Pancreas (tissue), 10 donors: ENCODE measurements at regions not wholly inside any gene's neighbourhood (a gene's known extent, or its start where the extent isn't known, plus 50 kb on each side); places are given as distances from the start of the nearest gene placed in this dataset.

Experiments
- ATAC-seq, 4 donors: fragments of 200-7000 bp; cut with Tn5 transposase; one replicate each; pipeline versions ENCODE4 v1.8.0 to v1.9.1; 2020; ENCODE audit warnings: mild to moderate bottlenecking in 4 of 4, moderate library complexity in 4 of 4
- DNase-seq, 6 donors: peaks; one replicate each; pipeline ENCODE4 v3.0.0-alpha.2; 2020
- FAIRE-seq: peaks from 2 replicates; lab custom pipeline; 2012; peaks lifted over from hg19 to GRCh38; lab: Jason Lieb, UNC
- H3K27ac ChIP-seq, 4 donors: fragments of 200-600 bp; sonication (generic); 1 replicate in 3 of 4; 2 replicates in 1 of 4; pipeline versions ENCODE4 v1.5.0 to v1.8.0; 2020
- H3K27me3 ChIP-seq, 4 donors: fragments of 200-600 bp; one replicate each; pipeline ENCODE4 v1.8.0; 2021
- H3K36me3 ChIP-seq, 3 donors: fragments of 200-600 bp; sonication (generic) in 1 of 3; one replicate each; pipeline versions ENCODE4 v1.5.0 to v1.8.0; 2020 to 2021
- H3K4me1 ChIP-seq, 3 donors: fragments of 200-600 bp; one replicate each; pipeline ENCODE4 v1.8.0; 2021
- H3K4me3 ChIP-seq, 4 donors: fragments of 200-600 bp; sonication (generic) in 2 of 4; one replicate each; pipeline versions ENCODE4 v1.5.0 to v1.8.0; 2020 to 2021
- H3K9me3 ChIP-seq, 4 donors: fragments of 200-600 bp; one replicate each; pipeline ENCODE4 v1.8.0; 2021
- WGBS, 2 donors: extraction: QIAGEN DNeasy Blood & Tissue Kit; methylation state at CpG; one replicate each; pipeline ENCODE4 v1.1.7; 2013; 5-methylcytosine and 5-hydroxymethylcytosine counted together
- intact Hi-C, 3 donors: fragments of 100-400 bp; cut with DNase I; formaldehyde crosslinking; loops; one replicate each; pipeline versions ENCODE4 v1.11.1 to v1.14.2; 2022
- TF ChIP-seq, protein P1 (sequence below), 4 donors: fragments of 200-600 bp; sonication (generic) in 3 of 4; IDR thresholded peaks; one replicate each; pipeline versions ENCODE4 v1.5.0 to v1.8.0; 2021; ENCODE audit warnings: antibody characterized with exemption in 4 of 4
- donor health status: healthy with polysubstance abuse.
- donor health status: DM: no; HTN: no; CAD: no; lungs with moderate emphysema.
- donor health status: DM: no; HTN: no; CAD: no.
- donor health status: control.
- donor health status: control.
- donor health status: Bipolar disorder and iron deficiency.
- donor health status: DM: yes; HTN: yes; CAD: no.
- donor health status: DM: no; HTN: no; CAD: no.
- donor health status: DM: no; HTN: no; CAD: no.
- donor health status: DM: yes; HTN: yes; CAD: no.

DNA sequence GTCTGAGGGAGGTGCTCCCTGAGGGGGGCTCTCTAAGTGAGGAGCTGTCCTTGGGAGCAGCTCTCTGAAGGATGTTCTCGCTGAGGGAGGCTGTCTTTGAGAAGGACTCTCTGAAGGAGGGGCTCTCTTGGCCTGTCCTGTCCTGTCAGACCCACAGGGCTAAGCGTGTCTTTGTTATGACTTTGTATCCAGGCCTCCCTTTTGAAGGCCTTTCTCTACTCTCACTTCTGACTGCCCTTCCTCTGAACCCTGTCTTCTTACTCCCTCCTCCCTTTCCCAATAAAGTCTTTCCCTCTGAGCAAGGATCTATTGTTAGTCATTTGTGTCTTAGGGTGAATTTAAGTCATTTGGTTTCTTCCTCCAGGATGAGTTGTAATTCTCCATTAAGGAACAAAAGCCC lies 330.1 kb upstream of the PLET1 start:
- H3K27me3 ChIP-seq, result no peaks in the 10 kb centered on the region
- no peak for DNase-seq
- no peak for FAIRE-seq
- intact Hi-C loops, result loop anchor here in 1 of 3 donors (10.0 kb wide), 1 partner anchor 694 kb away; no protein-coding TSS in a partner anchor
- H3K4me3 ChIP-seq, result no peak overlapping the region
- TF ChIP-seq, protein P1, sequence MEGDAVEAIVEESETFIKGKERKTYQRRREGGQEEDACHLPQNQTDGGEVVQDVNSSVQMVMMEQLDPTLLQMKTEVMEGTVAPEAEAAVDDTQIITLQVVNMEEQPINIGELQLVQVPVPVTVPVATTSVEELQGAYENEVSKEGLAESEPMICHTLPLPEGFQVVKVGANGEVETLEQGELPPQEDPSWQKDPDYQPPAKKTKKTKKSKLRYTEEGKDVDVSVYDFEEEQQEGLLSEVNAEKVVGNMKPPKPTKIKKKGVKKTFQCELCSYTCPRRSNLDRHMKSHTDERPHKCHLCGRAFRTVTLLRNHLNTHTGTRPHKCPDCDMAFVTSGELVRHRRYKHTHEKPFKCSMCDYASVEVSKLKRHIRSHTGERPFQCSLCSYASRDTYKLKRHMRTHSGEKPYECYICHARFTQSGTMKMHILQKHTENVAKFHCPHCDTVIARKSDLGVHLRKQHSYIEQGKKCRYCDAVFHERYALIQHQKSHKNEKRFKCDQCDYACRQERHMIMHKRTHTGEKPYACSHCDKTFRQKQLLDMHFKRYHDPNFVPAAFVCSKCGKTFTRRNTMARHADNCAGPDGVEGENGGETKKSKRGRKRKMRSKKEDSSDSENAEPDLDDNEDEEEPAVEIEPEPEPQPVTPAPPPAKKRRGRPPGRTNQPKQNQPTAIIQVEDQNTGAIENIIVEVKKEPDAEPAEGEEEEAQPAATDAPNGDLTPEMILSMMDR (IDR thresholded peaks at IDR 0.05), result no peak
- H3K4me1 ChIP-seq, result no peaks in the 10 kb centered on the region
- H3K9me3 ChIP-seq, result no peaks in the 10 kb centered on the region
- WGBS, 2 donors, result 65 to 69% methylated on average over 2 of the region's 2 CpGs
- no peak for ATAC-seq
- no peaks in the 10 kb centered on the region for H3K36me3 ChIP-seq
- H3K27ac ChIP-seq, result no peak overlapping the region

DNA sequence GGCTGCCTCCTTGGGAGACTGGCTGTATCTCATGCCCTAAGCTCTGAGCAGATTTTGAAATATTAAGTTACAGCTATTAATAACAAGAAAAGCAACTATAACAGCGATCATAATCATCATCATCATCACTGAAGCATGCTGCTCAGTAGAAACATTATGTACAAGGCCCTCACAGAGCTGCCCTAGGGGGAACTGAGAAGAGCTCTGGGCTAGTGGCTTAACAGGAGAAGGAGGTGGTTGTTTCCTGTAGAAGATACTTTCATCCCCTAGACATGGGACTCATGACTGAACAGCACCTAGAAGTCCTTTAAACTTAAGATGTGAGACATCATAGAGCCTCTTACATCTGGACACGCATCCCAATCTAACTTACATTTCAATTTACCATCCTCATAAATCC lies 332.8 kb upstream of the PLET1 start:
- intact Hi-C loops, result loop anchor here in 1 of 3 donors (10.0 kb wide), 1 partner anchor 691 kb away; no protein-coding TSS in a partner anchor
- DNase-seq (no peak), FAIRE-seq (no peak), ATAC-seq (no peak)
- no peaks in the 10 kb centered on the region for H3K36me3 ChIP-seq
- WGBS, 2 donors, result 81 to 84% methylated on average over 2 of the region's 2 CpGs
- no peaks in the 10 kb centered on the region for H3K27me3 ChIP-seq
- H3K4me3 ChIP-seq, result no peak overlapping the region
- H3K4me1 ChIP-seq, result no peaks in the 10 kb centered on the region
- TF ChIP-seq, protein P1 (IDR thresholded peaks at IDR 0.05), result no peak
- no peak overlapping the region for H3K27ac ChIP-seq
- no peaks in the 10 kb centered on the region for H3K9me3 ChIP-seq

DNA sequence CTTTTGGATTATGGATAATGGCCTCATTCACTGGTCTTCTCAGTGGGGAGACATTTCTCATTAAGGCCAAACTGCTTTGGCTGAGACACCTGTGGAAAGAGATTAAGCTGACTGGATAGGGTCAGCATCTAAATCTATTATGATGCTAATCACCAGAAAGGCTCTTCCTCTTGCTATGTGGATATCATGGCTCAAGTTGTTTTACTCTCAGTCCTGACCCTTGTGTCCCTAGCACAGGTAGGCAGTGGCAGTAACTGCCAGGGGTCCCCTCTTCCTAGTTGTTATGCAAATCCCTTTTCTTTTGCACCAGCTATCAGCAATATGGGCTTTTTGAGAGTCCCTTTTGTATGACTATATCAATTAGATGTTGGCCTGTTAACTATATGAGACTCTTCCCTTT lies 335.7 kb upstream of the PLET1 start:
- H3K27me3 ChIP-seq, result no peaks in the 10 kb centered on the region
- TF ChIP-seq, protein P1 (IDR thresholded peaks at IDR 0.05), result no peak
- H3K27ac ChIP-seq, result no peak overlapping the region
- intact Hi-C loops, result loop anchor here in 1 of 3 donors (10.0 kb wide), 1 partner anchor 688 kb away; no protein-coding TSS in a partner anchor
- no peaks in the 10 kb centered on the region for H3K9me3 ChIP-seq
- FAIRE-seq (no peak), DNase-seq (no peak), ATAC-seq (no peak)
- no peaks in the 10 kb centered on the region for H3K36me3 ChIP-seq
- H3K4me3 ChIP-seq, result no peak overlapping the region
- H3K4me1 ChIP-seq, result no peaks in the 10 kb centered on the region

DNA sequence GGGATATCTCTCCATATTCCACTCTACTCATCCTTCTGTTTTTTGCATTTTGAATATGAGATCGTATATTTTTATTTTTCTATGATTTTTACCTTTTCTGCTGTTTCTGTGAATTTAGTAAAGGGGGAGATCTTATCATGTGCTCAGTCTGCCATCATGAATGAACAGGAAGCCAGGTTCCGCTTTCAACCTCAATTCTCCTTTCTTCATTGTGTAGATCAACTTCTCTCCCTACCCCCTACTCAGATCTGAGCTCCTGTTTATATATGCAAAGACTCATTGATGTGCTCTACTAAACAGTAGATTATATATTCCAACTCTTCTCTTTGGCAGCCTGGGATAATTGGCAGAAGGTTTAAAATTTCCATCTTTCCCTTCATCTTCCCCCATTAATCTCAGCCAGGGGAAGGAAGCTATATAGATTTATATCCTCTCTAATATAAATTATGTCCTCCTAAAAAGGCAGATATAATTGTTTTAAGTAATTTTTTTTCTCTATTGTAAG lies 336.7 kb upstream of the PLET1 start:
- TF ChIP-seq, protein P1 (IDR thresholded peaks at IDR 0.05), result no peak
- 84 to 91% methylated on average over 2 of the region's 2 CpGs for WGBS, 2 donors
- ATAC-seq, result no peak
- Histone ChIP-seq H3K36me3 (no peaks in the 10 kb centered on the region), H3K9me3 (no peaks in the 10 kb centered on the region), H3K27ac (no peak overlapping the region), H3K4me3 (no peak overlapping the region), H3K4me1 (no peaks in the 10 kb centered on the region), H3K27me3 (no peaks in the 10 kb centered on the region)
- intact Hi-C loops, result loop anchor here in 1 of 3 donors (10.0 kb wide), 1 partner anchor 687 kb away; no protein-coding TSS in a partner anchor
- DNase-seq, result no peak
- no peak for FAIRE-seq

DNA sequence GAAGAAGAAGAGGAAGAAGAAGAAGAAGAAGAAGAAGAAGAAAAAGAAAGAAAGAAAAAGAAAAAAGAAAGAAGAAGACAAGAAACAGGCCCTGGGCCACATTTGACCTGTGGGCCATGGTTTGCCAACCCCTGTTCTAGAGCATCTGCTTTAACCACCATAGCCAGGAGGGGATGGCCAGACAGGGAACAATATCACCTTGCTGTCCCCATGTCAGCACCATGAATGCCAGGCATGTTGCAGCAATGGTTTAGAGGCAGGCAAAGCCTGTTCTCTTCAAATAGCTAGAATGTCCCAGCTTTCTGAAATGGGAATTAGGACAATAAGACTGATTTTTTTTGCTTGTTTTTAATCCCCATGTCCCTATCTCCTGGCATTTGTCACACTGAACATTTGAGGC lies 338.6 kb upstream of the PLET1 start:
- ATAC-seq, result no peak
- no peak for FAIRE-seq
- TF ChIP-seq, protein P1 (IDR thresholded peaks at IDR 0.05), result no peak
- H3K9me3 ChIP-seq, result no peaks in the 10 kb centered on the region
- no peaks in the 10 kb centered on the region for H3K36me3 ChIP-seq
- H3K4me3 ChIP-seq, result no peak overlapping the region
- no peaks in the 10 kb centered on the region for H3K4me1 ChIP-seq
- DNase-seq, result no peak
- no peak overlapping the region for H3K27ac ChIP-seq
- intact Hi-C loops, result loop anchor here in 1 of 3 donors (10.0 kb wide), 1 partner anchor 686 kb away; no protein-coding TSS in a partner anchor
- no peaks in the 10 kb centered on the region for H3K27me3 ChIP-seq
